KOPT-K1 (cell line): ENCODE measurements at regions not wholly inside any gene's neighbourhood (a gene's known extent, or its start where the extent isn't known, plus 50 kb on each side); places are given as distances from the start of the nearest gene placed in this dataset.

ENCODE experiments used
- H3K27ac ChIP-seq: fragments of 200-600 bp; sonication (generic); 2 replicates; pipeline ENCODE4 v1.5.1; 2016; ENCODE audit warnings: antibody characterized with exemption, mild to moderate bottlenecking, low read depth, low read length; ENCODE audit not compliant: poor library complexity, severe bottlenecking
- H3K36me3 ChIP-seq: fragments of 200-600 bp; sonication (generic); 2 replicates; pipeline ENCODE4 v1.5.1; 2017; ENCODE audit warnings: antibody characterized with exemption, mild to moderate bottlenecking, low read length, moderate library complexity; ENCODE audit not compliant: insufficient read depth
- H3K9me3 ChIP-seq: fragments of 200-600 bp; sonication (generic); 2 replicates; pipeline ENCODE4 v1.5.1; 2017; ENCODE audit warnings: antibody characterized with exemption, low read length, mild to moderate bottlenecking; ENCODE audit not compliant: insufficient read depth, poor library complexity, severe bottlenecking

- Histone ChIP-seq H3K36me3 (no peaks in the 10 kb centered on the region), H3K9me3 (no peaks in the 10 kb centered on the region)
Observed at GRCh38 chr3:13200465-13200864, 127.2 kb upstream of the IQSEC1 start.

GRCh38 chr3:13199899-13200451 lies 126.7 kb upstream of the IQSEC1 start:
- no peaks in the 10 kb centered on the region for H3K36me3 ChIP-seq
- no peaks in the 10 kb centered on the region for H3K9me3 ChIP-seq
- H3K27ac ChIP-seq = no peak overlapping the region

More at GRCh38 chr3:13200465-13200864, 127.2 kb upstream of the IQSEC1 start:
- H3K27ac ChIP-seq = no peak overlapping the region

- no peak overlapping the region for H3K27ac ChIP-seq
- H3K36me3 ChIP-seq = no peaks in the 10 kb centered on the region
- no peaks in the 10 kb centered on the region for H3K9me3 ChIP-seq
Observed at GRCh38 chr3:13199006-13199776, 126.0 kb upstream of the IQSEC1 start.

- H3K27ac ChIP-seq = no peak overlapping the region
Observed at GRCh38 chr3:13198264-13198879, 125.1 kb upstream of the IQSEC1 start.

GRCh38 chr3:13197795-13198194 lies 124.6 kb upstream of the IQSEC1 start:
- Histone ChIP-seq H3K9me3 (no peaks in the 10 kb centered on the region), H3K36me3 (no peaks in the 10 kb centered on the region), H3K27ac (no peak overlapping the region)

More at GRCh38 chr3:13198264-13198879, 125.1 kb upstream of the IQSEC1 start:
- no peaks in the 10 kb centered on the region for H3K9me3 ChIP-seq
- H3K36me3 ChIP-seq = no peaks in the 10 kb centered on the region

GRCh38 chr3:13197281-13197680 lies 124.1 kb upstream of the IQSEC1 start:
- no peaks in the 10 kb centered on the region for H3K36me3 ChIP-seq
- H3K9me3 ChIP-seq = no peaks in the 10 kb centered on the region
- no peak overlapping the region for H3K27ac ChIP-seq

GRCh38 chr3:13195374-13195773 lies 122.1 kb upstream of the IQSEC1 start:
- no peaks in the 10 kb centered on the region for H3K36me3 ChIP-seq
- no peaks in the 10 kb centered on the region for H3K9me3 ChIP-seq
- H3K27ac ChIP-seq = no peak overlapping the region

- no peaks in the 10 kb centered on the region for H3K36me3 ChIP-seq
- no peaks in the 10 kb centered on the region for H3K9me3 ChIP-seq
- H3K27ac ChIP-seq = no peak overlapping the region
Observed at GRCh38 chr3:13194285-13195209, 121.3 kb upstream of the IQSEC1 start.

GRCh38 chr3:13193320-13194284 lies 120.4 kb upstream of the IQSEC1 start:
- H3K27ac ChIP-seq = no peak overlapping the region
- no peaks in the 10 kb centered on the region for H3K36me3 ChIP-seq
- H3K9me3 ChIP-seq = no peaks in the 10 kb centered on the region

GRCh38 chr3:13192471-13193213 lies 119.4 kb upstream of the IQSEC1 start:
- no peaks in the 10 kb centered on the region for H3K9me3 ChIP-seq
- no peak overlapping the region for H3K27ac ChIP-seq
- H3K36me3 ChIP-seq = no peaks in the 10 kb centered on the region

GRCh38 chr3:13191016-13191415 lies 117.8 kb upstream of the IQSEC1 start:
- Histone ChIP-seq H3K36me3 (no peaks in the 10 kb centered on the region), H3K9me3 (no peaks in the 10 kb centered on the region), H3K27ac (no peak overlapping the region)

- H3K27ac ChIP-seq = no peak overlapping the region
- H3K9me3 ChIP-seq = no peaks in the 10 kb centered on the region
- no peaks in the 10 kb centered on the region for H3K36me3 ChIP-seq
Observed at GRCh38 chr3:13190378-13190765, 117.1 kb upstream of the IQSEC1 start.

- Histone ChIP-seq H3K27ac (no peak overlapping the region), H3K36me3 (no peaks in the 10 kb centered on the region), H3K9me3 (no peaks in the 10 kb centered on the region)
Observed at GRCh38 chr3:13189639-13190377, 116.6 kb upstream of the IQSEC1 start.
